Tibial nerve (tissue), 4 donors: ENCODE measurements at regions not wholly inside any gene's neighbourhood (a gene's known extent, or its start where the extent isn't known, plus 50 kb on each side); places are given as distances from the start of the nearest gene placed in this dataset.

ENCODE experiments used
- CTCF ChIP-seq, 5 experiments: fragments of 200-600 bp in 3 of 5; fragments of 450-650 bp in 2 of 5; sonication (generic) in 3 of 5; IDR thresholded peaks; one replicate each; pipeline ENCODE4 v1.5.1; 2016 to 2019; ENCODE audit warnings: antibody characterized with exemption in 5 of 5, mild to moderate bottlenecking in 3 of 5, moderate library complexity in 2 of 5
- EP300 ChIP-seq, 2 donors: sonication (generic); formaldehyde crosslinking; IDR thresholded peaks; one replicate each; pipeline ENCODE4 v1.6.1; 2017; ENCODE audit warnings: antibody characterized with exemption in 2 of 2, mild to moderate bottlenecking in 1 of 2
- POLR2A ChIP-seq, 2 donors: fragments of 450-650 bp; IDR thresholded peaks; one replicate each; pipeline ENCODE4 v1.6.1; 2017; ENCODE audit warnings: antibody characterized with exemption in 2 of 2, mild to moderate bottlenecking in 2 of 2, moderate library complexity in 2 of 2

DNA sequence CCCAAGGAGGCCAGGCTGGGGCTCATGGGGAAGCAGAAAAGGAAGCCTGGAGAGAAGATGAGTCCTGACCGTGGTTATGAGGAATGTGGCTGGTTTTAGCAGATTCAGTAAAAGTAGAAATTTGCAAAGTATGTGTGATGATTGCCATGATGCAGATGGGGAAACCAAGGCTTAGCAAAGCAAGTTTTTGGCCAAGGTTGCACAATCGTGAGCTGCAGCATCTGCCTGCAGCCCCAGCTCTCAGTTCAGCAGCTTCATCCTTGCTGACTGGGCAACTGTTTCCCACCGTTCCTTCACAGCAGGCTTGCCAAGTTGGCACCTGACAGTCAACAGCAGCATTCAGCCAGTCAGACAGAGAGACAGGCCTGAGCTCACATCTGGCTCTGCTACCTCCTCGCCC lies 656.7 kb downstream of the MED13L start:
- TF ChIP-seq CTCF (IDR thresholded peaks at IDR 0.05) (no peak), POLR2A (IDR thresholded peaks at IDR 0.05) (no peak), EP300 (IDR thresholded peaks at IDR 0.05) (no peak)
